Ovary (tissue), 7 donors: ENCODE measurements at regions not wholly inside any gene's neighbourhood (a gene's known extent, or its start where the extent isn't known, plus 50 kb on each side); places are given as distances from the start of the nearest gene placed in this dataset.

Source experiments
- DNase-seq, 5 donors: peaks; one replicate each; pipeline ENCODE4 v3.0.0-alpha.2; 2019 to 2020
- H3K27ac ChIP-seq, 2 donors: fragments of 200-600 bp; one replicate each; pipeline versions ENCODE4 v1.5.1 to v1.8.0; 2019 to 2022
- H3K27me3 ChIP-seq: fragments of 200-600 bp; one replicate; pipeline ENCODE4 v1.8.0; 2022
- H3K36me3 ChIP-seq: fragments of 200-600 bp; sonication (generic); one replicate; pipeline ENCODE4 v1.5.1; 2019
- H3K4me1 ChIP-seq: one replicate; pipeline ENCODE4 v1.8.1; 2013; ENCODE audit warnings: mild to moderate bottlenecking, moderate library complexity; ENCODE audit not compliant: insufficient read depth
- H3K4me3 ChIP-seq: fragments of 200-600 bp; sonication (generic); one replicate; pipeline ENCODE4 v1.5.1; 2017
- H3K9me3 ChIP-seq, 2 donors: fragments of 200-600 bp in 1 of 2; sonication (generic) in 1 of 2; one replicate each; pipeline versions ENCODE4 v1.5.1 to v1.8.1; 2013 to 2019; ENCODE audit warnings: mild to moderate bottlenecking in 1 of 2, moderate library complexity in 1 of 2
- EP300 ChIP-seq: sonication (generic); formaldehyde crosslinking; IDR thresholded peaks from one replicate; pipeline ENCODE4 v1.6.1; 2017; ENCODE audit warnings: antibody characterized with exemption
- POLR2A ChIP-seq: fragments of 450-650 bp; IDR thresholded peaks from one replicate; pipeline ENCODE4 v1.6.1; 2017; ENCODE audit warnings: antibody characterized with exemption, mild to moderate bottlenecking, moderate library complexity
- WGBS, 3 donors: extraction: QIAGEN DNeasy Blood & Tissue Kit in 1 of 3; methylation state at CpG; one replicate each; pipeline versions ENCODE4 v1.1.5 to v1.1.7; 2013 to 2017; 5-methylcytosine and 5-hydroxymethylcytosine counted together
- intact Hi-C, 4 donors: fragments of 100-400 bp; cut with DNase I; formaldehyde crosslinking; loops; one replicate each; pipeline versions ENCODE4 v1.11.0 to v1.15.1; 2022 to 2023
- TF ChIP-seq, protein P1 (sequence below), 3 donors: fragments of 450-650 bp in 2 of 3; fragments of 200-600 bp in 1 of 3; IDR thresholded peaks; one replicate each; pipeline versions ENCODE4 v1.5.1 to v1.8.0; 2016 to 2022; ENCODE audit warnings: antibody characterized with exemption in 3 of 3, mild to moderate bottlenecking in 1 of 3
- donor health status: DM: no; HTN: no; CAD: no; lungs with moderate emphysema.
- donor health status: DM: no; HTN: no; CAD: no.
- donor health status: Bipolar disorder and iron deficiency.
- donor health status: DM: no; HTN: no; CAD: no.
- donor health status: DM: yes; HTN: yes; CAD: no.

DNA sequence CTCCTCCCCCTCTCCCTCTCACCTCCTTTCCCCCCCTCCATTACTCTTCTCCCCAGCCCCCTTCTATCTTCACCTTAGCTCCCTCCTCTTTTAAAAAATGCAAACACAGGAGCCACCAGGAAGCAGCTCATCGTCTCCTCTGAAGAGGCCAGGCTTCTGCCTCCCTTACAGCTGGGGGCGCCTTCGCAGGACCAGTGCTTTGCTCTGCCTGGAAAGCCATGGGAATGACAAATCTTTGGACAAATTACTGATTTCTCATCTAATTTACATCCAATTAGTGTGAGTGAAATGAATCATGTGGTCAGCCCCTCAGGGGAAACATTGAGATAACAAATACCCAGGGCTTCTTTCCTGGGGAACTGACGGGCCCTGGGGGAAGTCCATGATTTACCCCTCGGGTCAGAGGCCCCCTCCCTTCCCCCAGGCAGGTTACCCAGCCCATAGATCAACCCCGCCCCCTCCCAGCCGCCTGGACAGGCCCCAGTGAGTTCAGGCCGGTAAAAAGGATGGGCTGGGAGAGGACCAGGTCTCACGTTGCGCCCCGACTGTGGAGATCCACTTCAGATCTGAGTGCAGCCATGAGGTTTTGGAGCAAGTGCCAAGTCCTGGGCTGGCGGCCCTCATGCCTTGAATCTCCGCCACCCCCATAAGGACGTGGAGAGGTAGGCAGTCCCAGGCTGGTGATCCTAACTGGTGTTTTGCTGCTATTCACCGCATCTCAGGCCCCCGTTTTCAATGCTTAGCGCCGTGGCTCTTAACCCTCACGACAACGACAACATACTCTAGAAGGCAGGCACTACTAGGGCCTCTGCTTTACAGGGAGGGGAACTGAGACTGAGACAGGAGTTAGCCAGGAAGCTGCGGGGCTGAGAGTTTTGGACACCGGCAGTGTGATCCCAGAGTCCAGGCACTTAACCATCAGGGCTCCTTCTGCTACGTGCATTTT lies 300.8 kb downstream of the RRAGC start:
- Histone ChIP-seq H3K36me3 (no peaks in the 10 kb centered on the region), H3K4me3 (no peak overlapping the region), H3K27ac (no peak overlapping the region), H3K9me3 (no peaks in the 10 kb centered on the region), H3K4me1 (peaks cover 4% of the 10 kb centered on the region), H3K27me3 (no peaks in the 10 kb centered on the region)
- TF ChIP-seq EP300 (no peak), POLR2A (no peak)
- TF ChIP-seq, protein P1, sequence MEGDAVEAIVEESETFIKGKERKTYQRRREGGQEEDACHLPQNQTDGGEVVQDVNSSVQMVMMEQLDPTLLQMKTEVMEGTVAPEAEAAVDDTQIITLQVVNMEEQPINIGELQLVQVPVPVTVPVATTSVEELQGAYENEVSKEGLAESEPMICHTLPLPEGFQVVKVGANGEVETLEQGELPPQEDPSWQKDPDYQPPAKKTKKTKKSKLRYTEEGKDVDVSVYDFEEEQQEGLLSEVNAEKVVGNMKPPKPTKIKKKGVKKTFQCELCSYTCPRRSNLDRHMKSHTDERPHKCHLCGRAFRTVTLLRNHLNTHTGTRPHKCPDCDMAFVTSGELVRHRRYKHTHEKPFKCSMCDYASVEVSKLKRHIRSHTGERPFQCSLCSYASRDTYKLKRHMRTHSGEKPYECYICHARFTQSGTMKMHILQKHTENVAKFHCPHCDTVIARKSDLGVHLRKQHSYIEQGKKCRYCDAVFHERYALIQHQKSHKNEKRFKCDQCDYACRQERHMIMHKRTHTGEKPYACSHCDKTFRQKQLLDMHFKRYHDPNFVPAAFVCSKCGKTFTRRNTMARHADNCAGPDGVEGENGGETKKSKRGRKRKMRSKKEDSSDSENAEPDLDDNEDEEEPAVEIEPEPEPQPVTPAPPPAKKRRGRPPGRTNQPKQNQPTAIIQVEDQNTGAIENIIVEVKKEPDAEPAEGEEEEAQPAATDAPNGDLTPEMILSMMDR (IDR thresholded peaks at IDR 0.05), result no peak
- WGBS, 3 donors, result 48 to 51% (median 49%) methylated on average over 23 of the region's 23 CpGs
- intact Hi-C loops, result no loop called here
- no peak for DNase-seq

DNA sequence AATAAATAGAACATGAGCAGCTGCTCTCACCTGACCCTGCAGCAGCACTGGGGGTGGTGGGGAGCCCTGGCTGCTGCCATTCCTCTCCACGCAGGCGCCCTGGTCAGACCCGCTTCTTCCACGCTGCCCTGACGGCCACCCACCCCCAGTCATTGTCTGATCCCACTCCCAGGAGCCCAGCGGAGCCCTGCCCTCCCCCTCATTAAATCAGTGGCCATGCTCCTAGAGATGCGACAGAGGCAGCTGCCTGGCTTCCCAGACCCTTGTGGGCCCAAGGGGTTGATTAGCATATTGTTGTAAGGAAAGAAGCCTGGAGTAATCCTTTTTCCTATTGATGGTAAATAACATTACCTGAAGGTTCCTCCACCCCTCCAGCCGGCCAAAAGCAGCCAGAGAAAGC lies 301.5 kb downstream of the RRAGC start:
- Histone ChIP-seq H3K4me1 (peaks cover 4% of the 10 kb centered on the region), H3K36me3 (no peaks in the 10 kb centered on the region), H3K27me3 (no peaks in the 10 kb centered on the region), H3K27ac (no peak overlapping the region), H3K9me3 (no peaks in the 10 kb centered on the region), H3K4me3 (no peak overlapping the region)
- TF ChIP-seq POLR2A, result no peak
- TF ChIP-seq, protein P1 (IDR thresholded peaks at IDR 0.05), result no peak
- TF ChIP-seq EP300, result no peak
- 78 to 94% (median 86%) methylated on average over 8 of the region's 8 CpGs for WGBS, 3 donors
- no peak for DNase-seq
- intact Hi-C loops, result no loop called here

DNA sequence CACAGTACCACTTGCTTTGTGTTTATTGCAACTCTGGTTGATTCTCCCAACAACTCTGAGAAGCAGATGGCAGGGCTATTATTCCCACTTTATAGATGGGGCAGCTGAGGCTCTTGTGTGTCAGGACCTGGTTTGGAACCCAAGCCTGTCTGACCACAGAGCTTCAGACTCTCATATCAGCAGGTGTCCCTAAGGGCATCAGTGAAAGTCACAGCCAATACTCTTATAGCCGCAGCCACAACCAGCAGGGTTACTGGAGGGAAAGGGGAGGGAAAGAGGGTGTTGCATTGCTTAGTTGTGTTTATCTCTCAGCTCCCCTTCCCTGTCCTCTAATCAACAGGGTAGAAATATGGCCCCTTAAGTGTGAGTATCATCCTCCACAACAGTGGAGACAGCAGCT lies 304.0 kb downstream of the RRAGC start:
- TF ChIP-seq EP300, result no peak
- TF ChIP-seq POLR2A, result no peak
- TF ChIP-seq, protein P1 (IDR thresholded peaks at IDR 0.05), result no peak
- no peak for DNase-seq
- H3K36me3 ChIP-seq, result no peaks in the 10 kb centered on the region
- intact Hi-C loops, result no loop called here
- no peak overlapping the region for H3K27ac ChIP-seq
- H3K27me3 ChIP-seq, result no peaks in the 10 kb centered on the region
- H3K4me1 ChIP-seq, result peaks cover 4% of the 10 kb centered on the region
- H3K4me3 ChIP-seq, result no peak overlapping the region
- no peaks in the 10 kb centered on the region for H3K9me3 ChIP-seq
- WGBS, 3 donors, result 47 to 72% (median 60%) methylated on average over 1 of the region's 1 CpG

DNA sequence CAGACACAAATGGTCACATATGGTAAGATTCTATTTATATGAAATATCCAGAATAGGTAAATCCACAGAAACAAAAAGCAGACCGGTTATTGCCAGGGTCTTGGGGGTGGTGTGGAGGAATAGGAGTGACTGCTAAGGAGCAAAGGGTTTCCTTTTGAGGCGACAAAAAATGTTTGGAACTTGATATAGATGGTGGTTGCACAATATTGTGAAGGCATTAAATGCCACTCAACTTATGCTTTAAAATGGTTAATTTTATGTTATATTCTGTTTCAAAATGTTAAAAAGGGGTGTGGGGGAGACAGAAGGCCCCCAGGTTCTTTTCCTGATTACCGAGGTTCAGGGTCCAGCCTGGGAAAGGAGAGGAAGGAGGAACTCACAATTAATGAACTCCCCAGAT lies 304.4 kb downstream of the RRAGC start:
- Histone ChIP-seq H3K27ac (no peak overlapping the region), H3K27me3 (no peaks in the 10 kb centered on the region), H3K36me3 (no peaks in the 10 kb centered on the region), H3K4me3 (no peak overlapping the region), H3K9me3 (no peaks in the 10 kb centered on the region), H3K4me1 (peaks cover 4% of the 10 kb centered on the region)
- TF ChIP-seq, protein P1 (IDR thresholded peaks at IDR 0.05), result no peak
- no peak for TF ChIP-seq POLR2A
- TF ChIP-seq EP300, result no peak
- DNase-seq, result no peak
- 79 to 89% (median 85%) methylated on average over 3 of the region's 3 CpGs for WGBS, 3 donors
- intact Hi-C loops, result no loop called here
